GM23338 (cell line): ENCODE measurements at regions not wholly inside any gene's neighbourhood (a gene's known extent, or its start where the extent isn't known, plus 50 kb on each side); places are given as distances from the start of the nearest gene placed in this dataset.

Source experiments
- EZH2 ChIP-seq: fragments of 200-600 bp; sonication (generic); IDR thresholded peaks from one replicate; pipeline ENCODE4 v1.8.0; 2017; ENCODE audit warnings: antibody characterized with exemption, mild to moderate bottlenecking, low read depth; ENCODE audit not compliant: unreplicated experiment
- TF ChIP-seq, protein P1 (sequence below), 2 experiments: fragments of 200-600 bp in 1 of 2; sonication (generic) in 1 of 2; conservative IDR thresholded peaks; 2 replicates each; pipeline versions ENCODE4 v1.5.1 to v1.6.1; 2016 to 2017; ENCODE audit warnings: antibody characterized with exemption in 2 of 2, low read depth in 2 of 2, mild to moderate bottlenecking in 2 of 2, moderate library complexity in 1 of 2

- TF ChIP-seq, protein P1, sequence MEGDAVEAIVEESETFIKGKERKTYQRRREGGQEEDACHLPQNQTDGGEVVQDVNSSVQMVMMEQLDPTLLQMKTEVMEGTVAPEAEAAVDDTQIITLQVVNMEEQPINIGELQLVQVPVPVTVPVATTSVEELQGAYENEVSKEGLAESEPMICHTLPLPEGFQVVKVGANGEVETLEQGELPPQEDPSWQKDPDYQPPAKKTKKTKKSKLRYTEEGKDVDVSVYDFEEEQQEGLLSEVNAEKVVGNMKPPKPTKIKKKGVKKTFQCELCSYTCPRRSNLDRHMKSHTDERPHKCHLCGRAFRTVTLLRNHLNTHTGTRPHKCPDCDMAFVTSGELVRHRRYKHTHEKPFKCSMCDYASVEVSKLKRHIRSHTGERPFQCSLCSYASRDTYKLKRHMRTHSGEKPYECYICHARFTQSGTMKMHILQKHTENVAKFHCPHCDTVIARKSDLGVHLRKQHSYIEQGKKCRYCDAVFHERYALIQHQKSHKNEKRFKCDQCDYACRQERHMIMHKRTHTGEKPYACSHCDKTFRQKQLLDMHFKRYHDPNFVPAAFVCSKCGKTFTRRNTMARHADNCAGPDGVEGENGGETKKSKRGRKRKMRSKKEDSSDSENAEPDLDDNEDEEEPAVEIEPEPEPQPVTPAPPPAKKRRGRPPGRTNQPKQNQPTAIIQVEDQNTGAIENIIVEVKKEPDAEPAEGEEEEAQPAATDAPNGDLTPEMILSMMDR (conservative IDR thresholded peaks at IDR 0.05; ENCODE audit: low read depth in 2 of 2): no peak
- no peak for TF ChIP-seq EZH2
These were observed 400.7 kb downstream of the PSAT1 start for GRCh38 chr9:78697618-78698017.
